ENCODE measurements at regions not wholly inside any gene's neighbourhood (a gene's known extent, or its start where the extent isn't known, plus 50 kb on each side); places are given as distances from the start of the nearest gene placed in this dataset.
"Not testable (repeated sequence)": the region's sequence is repeated elsewhere in the genome, so short reads cannot be mapped to it uniquely, and the experiment has no call there.

DNA sequence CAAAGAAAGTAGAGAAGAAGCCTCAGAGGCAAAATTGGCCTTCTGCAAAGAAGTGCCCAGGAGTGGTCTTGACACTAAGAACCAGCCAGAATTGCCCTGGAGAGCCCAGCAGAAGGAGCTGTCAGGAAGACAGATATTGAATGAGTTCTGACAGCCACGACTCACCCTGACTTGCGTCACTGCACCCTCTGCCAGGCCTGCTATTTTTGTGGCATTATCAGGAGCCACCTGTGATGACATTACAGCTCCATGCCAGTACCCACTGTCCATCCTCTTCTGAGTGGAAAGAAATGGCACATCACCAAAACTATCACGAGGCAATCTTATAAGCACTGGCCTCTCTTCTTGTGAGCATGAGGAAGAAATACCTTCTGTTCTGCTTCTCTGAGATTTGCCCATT, 67.7 kb downstream of the SMIM20 start:
- no peak for DNase-seq

DNA sequence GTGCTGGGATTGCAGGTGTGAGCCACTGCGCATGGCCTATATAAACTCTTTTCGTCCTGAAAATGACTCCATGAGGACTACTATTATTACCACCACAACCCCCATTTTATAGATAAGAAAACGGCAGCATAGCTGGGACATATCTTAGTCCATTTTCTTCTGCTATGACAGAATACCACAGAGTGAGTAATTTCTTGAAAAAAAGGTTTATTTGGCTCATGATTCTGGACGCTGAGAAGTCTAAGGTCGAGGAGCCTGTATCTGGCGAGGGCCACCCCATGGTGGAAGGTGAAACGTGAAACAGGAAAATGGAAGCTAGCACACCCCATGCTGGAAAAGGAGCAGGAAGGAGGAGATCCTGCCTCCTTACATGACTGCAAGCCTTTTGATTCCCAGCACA, 68.9 kb downstream of the SMIM20 start:
- no peak for DNase-seq

DNA sequence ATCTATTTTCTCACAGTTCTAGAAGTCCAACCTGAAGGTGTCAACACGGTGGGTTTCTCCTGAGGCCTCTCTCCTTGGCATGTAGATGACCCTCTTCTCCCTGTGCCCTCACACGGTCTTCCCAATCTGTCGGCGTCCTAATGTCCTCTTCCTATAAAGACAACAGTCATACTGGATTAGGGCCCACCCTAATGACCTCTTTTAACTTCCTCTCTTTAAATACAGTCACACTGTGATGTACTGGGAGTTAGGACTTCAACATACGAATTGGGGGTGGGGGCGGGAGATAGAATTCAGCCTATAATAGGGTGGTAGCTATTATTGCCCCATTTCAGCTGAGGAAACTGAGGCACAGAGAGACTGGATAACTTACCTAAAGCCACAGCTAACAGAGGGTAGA, 70.2 kb downstream of the SMIM20 start:
- DNase-seq: no peak

- no peak for DNase-seq
Measured at GRCh38 chr4:25984796-25985195, 70.8 kb downstream of the SMIM20 start.

DNA sequence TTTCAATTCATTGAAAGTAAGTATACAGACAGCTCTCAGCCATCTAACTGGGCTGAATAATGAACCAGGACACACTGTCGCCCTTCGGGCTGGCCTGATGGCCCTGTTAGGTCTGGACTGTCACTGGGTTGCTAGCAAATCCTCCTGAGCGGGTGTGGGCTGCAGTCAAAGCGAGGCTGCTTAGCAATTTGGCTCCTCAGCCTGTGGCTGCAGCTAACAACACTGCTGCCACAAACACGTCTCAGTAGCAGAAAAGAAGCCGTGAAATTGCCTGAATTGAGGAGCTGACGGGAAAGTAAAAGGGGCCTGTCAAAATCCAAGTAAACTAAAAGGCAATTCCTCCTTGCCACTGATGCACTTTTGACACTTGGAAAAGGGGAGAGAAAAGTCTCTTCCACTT, 72.8 kb downstream of the SMIM20 start:
- DNase-seq: no peak

GRCh38 chr4:25991340-25991739, 77.3 kb downstream of the SMIM20 start:
- no peak for DNase-seq

DNA sequence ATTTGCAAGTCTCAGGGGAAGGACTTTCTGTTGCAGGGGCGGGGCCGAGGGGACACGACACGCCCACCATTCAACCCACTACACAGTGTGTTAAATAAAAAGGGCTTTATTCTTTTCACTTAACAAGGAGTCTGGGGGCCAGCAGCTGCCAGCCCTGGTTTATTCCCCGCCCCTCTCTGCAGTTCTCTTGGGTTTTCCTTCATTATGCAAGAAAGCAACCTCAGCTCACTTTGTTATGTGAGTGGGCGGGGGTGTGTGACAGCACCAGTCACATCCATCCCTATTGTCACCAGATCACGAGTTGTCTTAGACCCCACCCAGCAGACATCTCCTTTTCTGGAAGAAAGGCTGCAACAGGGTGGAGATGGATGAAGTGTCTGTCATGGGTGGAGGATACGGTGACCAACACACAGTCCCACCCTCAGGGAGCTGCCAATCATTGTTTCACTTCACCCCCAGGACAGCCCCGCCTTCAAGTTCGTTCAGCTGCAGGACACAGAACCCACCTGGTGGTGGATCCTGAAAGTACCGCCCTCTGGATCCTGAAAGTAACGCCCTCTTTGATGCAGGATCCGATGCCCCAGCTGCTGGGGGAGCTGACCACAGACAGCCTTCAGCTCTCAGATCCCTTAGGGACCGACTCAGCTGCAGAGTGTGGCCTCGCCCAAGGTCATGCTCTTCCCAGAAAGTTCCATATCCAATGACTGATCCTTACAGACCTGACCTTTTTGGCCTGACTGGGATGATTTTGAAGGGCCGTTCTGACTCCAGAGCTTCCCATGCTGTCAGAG, 79.6 kb downstream of the SMIM20 start:
- DNase-seq: no peak

DNA sequence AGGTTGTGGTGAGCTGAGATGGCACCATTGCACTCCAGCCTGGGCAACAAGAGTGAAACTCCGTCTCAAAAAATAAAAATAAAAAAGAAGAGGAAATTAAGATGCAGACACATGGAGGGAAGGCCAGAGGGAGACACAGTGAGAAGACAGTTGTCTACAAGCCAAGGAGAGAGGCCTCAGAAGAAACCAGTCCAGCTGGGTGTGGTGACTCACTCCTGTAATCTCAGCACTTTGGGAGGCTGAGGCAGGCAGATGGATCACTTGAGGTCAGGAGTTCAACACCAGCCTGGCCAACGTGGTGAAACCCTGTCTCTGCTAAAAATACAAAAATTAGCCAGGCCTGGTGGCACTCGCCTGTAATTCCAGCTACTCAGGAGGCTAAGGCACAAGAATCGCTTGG, 80.6 kb downstream of the SMIM20 start:
- not testable (repeated sequence) for DNase-seq

GRCh38 chr4:26000274-26000950, 86.4 kb downstream of the SMIM20 start:
- DNase-seq: no peak

DNA sequence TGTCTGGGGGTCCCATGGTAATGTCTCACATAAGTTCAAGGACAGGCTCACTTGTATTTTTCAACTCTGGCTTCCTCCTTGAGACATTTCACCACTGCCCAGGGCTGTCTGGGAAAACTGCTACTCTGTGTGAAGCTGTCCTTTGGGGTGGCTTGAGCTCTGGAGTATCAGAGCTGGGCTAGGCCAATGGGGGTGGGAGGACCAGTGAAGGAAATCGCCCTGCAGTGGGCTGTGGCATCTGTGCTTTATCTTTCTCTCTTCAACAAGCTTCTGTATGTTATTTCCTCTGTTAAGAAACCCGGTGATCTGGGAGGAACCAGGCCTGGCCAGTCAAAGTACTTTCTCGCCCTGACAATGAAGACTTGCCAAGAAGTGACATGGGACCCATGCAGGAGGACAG, 87.4 kb downstream of the SMIM20 start:
- no peak for DNase-seq

- no peak for DNase-seq
Measured at GRCh38 chr4:26001816-26002215, 87.8 kb downstream of the SMIM20 start.

- no peak for DNase-seq
Measured at GRCh38 chr4:26003056-26003455, 89.0 kb downstream of the SMIM20 start.

DNA sequence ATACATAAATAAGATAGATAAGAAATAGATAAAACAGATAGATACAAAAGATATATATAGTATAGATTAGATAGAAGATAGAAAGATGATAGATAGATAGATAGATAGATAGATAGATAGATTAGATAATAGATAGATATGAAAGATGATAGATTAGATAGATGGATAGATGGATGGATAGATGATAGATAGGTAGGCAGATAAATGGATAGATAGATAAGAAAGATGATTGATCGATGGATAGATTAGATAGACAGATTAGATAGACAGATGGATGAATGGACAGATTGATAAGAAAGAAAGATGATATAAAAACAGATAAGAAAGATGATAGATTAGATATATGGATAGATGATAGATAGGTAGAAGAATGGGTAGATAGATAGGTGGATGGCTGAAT, 90.3 kb downstream of the SMIM20 start:
- DNase-seq: no peak

DNA sequence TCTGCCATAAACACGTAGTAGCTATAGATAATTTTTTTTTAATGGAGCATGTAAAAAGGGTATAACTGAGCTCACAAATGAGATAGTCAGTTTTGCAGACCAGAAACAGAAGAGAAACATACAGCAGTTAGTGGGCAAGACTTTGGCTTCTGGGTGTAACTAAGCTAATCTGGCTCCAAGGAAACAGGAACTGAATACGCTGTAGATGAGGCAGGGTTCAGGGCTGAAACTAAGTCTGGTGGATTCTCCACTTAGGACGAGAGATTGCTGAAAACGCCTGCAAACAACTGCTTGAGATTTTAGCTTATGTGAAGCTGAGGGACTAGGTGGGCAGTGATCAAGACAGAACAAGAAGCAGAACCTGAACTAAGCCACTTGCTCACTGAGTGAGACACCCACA, 91.7 kb downstream of the SMIM20 start:
- no peak for DNase-seq

DNA sequence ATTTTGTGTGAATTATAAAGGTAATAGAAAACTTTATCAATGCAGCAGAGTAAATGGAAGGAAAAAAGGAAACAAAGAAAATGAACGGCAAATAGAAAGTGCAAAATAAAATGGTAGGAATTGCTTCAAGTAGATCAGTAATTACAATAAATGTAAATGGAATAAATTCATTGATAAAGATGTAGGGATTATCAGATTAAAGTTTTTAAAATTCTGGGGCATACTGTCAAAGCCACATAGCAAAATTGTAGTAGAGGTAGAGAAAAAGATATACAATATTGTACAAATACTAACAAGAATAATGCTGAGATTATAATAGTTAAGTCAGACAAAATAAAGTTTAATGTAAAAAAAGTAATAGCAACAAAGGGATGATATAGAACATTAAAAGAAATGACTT, 94.7 kb downstream of the SMIM20 start:
- DNase-seq: no peak

GRCh38 chr4:26009502-26009901, 95.5 kb downstream of the SMIM20 start:
- DNase-seq: no peak

- DNase-seq: no peak
Measured at GRCh38 chr4:26010304-26010703, 96.3 kb downstream of the SMIM20 start.

GRCh38 chr4:26013629-26014028, 99.6 kb downstream of the SMIM20 start:
- no peak for DNase-seq

DNA sequence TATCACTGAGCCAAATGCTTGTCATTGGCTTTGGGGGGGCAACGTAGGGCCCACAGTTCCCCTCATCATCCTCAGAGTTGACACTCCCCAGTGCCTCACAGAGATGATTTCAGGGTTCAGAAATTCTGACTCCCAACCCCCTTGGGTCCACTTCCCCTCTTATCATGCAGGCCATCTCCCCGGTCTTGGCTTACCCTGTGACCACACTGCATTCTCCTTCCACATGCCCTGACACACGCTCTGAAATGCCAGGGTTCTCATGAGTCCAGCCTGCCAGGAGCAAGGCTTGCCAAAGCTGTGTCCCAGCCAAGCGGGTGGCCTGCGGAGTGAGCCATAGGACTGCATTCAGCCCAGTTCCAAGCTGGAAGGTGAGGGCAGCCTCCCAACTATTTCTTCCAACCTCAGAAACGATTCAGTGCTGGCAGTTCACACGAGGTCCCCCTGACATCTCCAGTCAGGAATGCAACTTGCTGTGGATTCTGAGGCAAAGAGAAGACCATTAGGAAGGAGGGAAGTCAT, 101.2 kb downstream of the SMIM20 start:
- DNase-seq: no peak

GRCh38 chr4:26015906-26016305, 101.9 kb downstream of the SMIM20 start:
- no peak for DNase-seq

DNA sequence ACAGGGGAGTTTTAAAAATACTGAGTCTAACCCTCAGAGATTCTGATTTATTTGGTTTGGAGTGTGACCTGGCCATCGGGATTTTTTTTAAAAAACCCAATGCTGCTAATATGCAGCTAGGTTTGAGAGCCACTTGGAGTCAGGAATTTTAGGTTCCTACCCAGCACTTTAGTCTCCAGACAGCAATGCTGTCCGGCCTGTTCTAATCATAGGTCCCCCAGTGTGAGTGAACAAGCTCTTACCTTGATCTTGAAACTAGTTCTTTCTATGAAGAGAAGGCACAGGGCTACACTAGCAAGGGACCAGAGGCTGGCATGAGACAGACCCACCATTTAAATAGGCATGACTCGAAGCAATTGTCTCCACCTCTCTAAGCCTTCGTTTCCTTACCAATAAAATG, 103.5 kb downstream of the SMIM20 start:
- DNase-seq: no peak

- not testable (repeated sequence) for DNase-seq
Measured at GRCh38 chr4:26017961-26018700, 104.1 kb downstream of the SMIM20 start.

DNA sequence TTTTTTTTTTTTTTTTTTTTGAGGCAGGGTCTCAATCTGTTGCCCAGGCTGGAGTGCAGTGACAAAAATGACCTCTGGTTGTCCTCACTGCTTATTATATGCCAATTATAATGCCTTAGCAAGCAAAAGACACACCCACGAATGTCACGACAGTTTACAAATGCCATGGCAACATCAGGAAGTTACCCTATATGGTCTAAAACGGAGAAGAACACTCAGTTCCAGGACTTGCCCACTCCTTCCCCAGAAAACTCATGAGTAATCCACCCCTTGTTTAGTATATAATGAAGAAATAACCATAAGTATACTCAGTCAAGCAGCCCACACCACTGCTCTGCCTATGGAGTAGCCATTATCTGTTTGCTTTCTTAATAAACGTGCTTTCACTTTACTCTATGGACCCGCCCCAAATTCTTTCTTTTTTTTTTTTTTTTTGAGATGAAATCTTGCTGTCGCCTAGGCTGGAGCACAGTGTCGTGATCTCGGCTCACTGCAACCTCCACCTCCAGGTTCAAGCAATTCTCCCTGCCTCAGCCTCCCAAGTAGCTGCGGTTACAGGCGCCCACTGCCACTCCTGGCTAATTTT, 106.2 kb downstream of the SMIM20 start:
- DNase-seq: no peak

Measured in NCI-H1105 treated with DMSO at 0.1 percent for 48 hours (cell line).